ENCODE measurements at regions not wholly inside any gene's neighbourhood (a gene's known extent, or its start where the extent isn't known, plus 50 kb on each side); places are given as distances from the start of the nearest gene placed in this dataset.
"Not testable (repeated sequence)": the region's sequence is repeated elsewhere in the genome, so short reads cannot be mapped to it uniquely, and the experiment has no call there.

DNA sequence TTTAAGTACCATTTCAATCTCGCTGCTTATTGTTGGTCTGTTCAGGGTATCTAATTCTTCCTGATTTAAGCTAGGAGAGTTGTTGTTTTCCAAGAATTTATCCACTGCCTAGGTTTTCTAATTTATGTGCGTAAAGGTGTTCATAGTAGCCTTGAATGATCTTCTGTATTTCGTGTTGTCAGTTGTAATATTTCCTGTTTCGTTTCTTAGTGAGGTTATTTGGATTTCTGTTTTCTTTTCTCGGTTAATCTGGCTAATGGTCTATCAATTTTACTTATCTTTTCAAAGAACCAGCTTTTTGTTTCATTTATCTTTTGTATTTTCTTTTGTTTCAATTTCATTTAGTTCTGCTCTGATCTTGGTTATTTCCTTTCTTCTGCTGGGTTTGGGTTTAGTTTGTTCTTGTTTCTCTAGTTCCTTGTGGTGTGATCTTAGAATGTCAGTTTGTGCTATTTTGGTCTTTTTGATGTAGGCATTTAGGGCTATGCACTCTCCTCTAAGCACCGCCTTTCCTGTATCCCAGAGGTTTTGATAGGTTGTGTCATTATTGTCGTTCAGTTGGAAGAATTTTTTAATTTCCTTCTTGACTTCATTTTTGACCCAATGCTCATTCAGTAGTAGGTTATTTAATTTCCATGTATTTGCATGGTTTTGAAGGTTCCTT, 92.5 kb upstream of the CSRP2 start:
- peaks cover 0 to 16% (median 0%) of the 10 kb centered on the region in 12 donors for H3K9me3 ChIP-seq
- WGBS, 4 donors = 85 to 90% (median 90%) methylated on average over 7 of the region's 7 CpGs
- H3K27me3 ChIP-seq; intact Hi-C loops (cut with DNase I); H3K36me3 ChIP-seq; DNase-seq; H3K4me3 ChIP-seq; H3K27ac ChIP-seq; ATAC-seq; H3K4me1 ChIP-seq: not testable (repeated sequence)

DNA sequence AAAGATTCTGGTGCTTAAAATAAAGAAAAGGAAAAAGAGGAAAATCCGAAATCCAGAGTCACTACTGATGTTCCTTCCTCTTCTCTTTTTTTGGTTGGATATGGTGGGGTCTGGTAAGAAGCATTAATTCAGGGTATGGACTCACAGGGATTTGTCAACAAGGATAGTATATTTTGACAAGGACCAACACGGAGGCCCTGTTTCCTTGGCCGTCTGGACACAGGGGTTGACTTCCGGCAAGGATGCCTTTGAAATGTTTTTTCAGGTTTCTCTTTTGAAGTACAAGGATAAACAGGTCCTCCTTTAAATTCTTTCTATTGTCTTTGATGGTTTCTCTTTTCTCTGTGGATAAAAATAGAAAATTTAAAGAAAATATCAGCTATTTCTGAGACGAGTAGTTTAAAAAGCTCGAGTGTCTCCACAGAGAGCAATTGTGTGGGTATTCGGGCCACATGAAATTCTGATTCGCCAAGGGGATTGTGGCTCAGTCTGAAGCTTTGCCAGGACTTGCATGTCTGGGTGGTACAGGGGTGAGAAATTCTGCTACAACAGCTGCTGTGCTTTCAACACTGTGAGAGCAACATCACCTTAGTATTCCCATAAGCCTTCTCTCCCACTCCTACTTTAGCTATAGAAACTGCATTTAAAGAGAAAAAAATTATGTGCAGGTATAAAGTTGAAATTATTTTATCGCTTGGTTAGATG, 88.5 kb upstream of the CSRP2 start:
- DNase-seq (no peak), ATAC-seq (no peak)
- intact Hi-C loops (cut with DNase I) = no loop called here
- Histone ChIP-seq H3K27me3 (no peaks in the 10 kb centered on the region), H3K4me1 (no peaks in the 10 kb centered on the region), H3K4me3 (no peak overlapping the region), H3K36me3 (no peaks in the 10 kb centered on the region), H3K27ac (no peak overlapping the region), H3K9me3 (peaks cover 0 to 16% (median 0%) of the 10 kb centered on the region in 12 donors)
- WGBS, 4 donors = 59 to 63% (median 61%) methylated on average over 9 of the region's 9 CpGs
- no peak for TF ChIP-seq CTCF (IDR thresholded peaks at IDR 0.05)
- no peak for TF ChIP-seq POLR2A (IDR thresholded peaks at IDR 0.05)

- TF ChIP-seq CTCF (IDR thresholded peaks at IDR 0.05) = no peak
- TF ChIP-seq POLR2A (IDR thresholded peaks at IDR 0.05) = no peak
- no peaks in the 10 kb centered on the region for H3K27me3 ChIP-seq
- H3K36me3 ChIP-seq = no peaks in the 10 kb centered on the region
- peaks cover 0 to 14% (median 0%) of the 10 kb centered on the region in 12 donors for H3K9me3 ChIP-seq
- WGBS, 4 donors = 80 to 83% (median 82%) methylated on average over 6 of the region's 6 CpGs
- ATAC-seq (no peak), DNase-seq (no peak)
- H3K4me3 ChIP-seq = no peak overlapping the region
- intact Hi-C loops (cut with DNase I) = no loop called here
- no peak overlapping the region for H3K27ac ChIP-seq
- H3K4me1 ChIP-seq = no peaks in the 10 kb centered on the region
Measured at GRCh38 chr12:76964784-76965571, 86.2 kb upstream of the CSRP2 start.

GRCh38 chr12:76962099-76962498, 83.3 kb upstream of the CSRP2 start:
- WGBS, 4 donors = 83 to 91% (median 88%) methylated on average over 3 of the region's 3 CpGs
- DNase-seq (no peak), ATAC-seq (no peak)
- intact Hi-C loops (cut with DNase I) = no loop called here
- H3K27me3 ChIP-seq = no peaks in the 10 kb centered on the region
- H3K4me1 ChIP-seq = no peaks in the 10 kb centered on the region
- H3K36me3 ChIP-seq = no peaks in the 10 kb centered on the region
- TF ChIP-seq POLR2A (IDR thresholded peaks at IDR 0.05) (no peak), CTCF (IDR thresholded peaks at IDR 0.05) (no peak)
- H3K9me3 ChIP-seq = no peaks in the 10 kb centered on the region
- no peak overlapping the region for H3K4me3 ChIP-seq
- H3K27ac ChIP-seq = no peak overlapping the region

Measured in heart left ventricle (tissue), 16 donors.